Non-pigmented ciliary epithelial cell (primary cell): ENCODE measurements at regions not wholly inside any gene's neighbourhood (a gene's known extent, or its start where the extent isn't known, plus 50 kb on each side); places are given as distances from the start of the nearest gene placed in this dataset.
"Not testable (repeated sequence)": the region's sequence is repeated elsewhere in the genome, so short reads cannot be mapped to it uniquely, and the experiment has no call there.

ENCODE experiments used
- DNase-seq: peaks from one replicate; pipeline ENCODE4 v3.0.0-alpha.2; 2010; ENCODE audit warnings: low read depth

DNA sequence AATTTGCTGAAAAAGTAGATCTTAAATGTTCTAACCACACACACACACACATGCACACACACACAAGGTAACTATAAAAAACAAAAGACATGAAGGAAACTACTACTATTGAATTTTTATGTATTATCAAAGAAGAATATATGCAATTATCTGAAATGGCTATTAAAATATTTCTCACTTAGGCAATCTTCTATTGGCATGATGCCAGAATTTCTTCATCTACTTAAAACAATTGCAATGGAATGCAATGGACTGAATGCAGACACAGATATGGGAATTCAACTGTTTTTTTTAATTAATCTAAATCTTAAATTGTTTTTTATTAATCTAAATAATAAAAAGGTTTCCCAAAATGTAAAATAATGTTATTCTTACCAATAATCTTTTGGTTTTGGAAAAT is 152.6 kb upstream of the SMLR1 start:
- no peak for DNase-seq

DNA sequence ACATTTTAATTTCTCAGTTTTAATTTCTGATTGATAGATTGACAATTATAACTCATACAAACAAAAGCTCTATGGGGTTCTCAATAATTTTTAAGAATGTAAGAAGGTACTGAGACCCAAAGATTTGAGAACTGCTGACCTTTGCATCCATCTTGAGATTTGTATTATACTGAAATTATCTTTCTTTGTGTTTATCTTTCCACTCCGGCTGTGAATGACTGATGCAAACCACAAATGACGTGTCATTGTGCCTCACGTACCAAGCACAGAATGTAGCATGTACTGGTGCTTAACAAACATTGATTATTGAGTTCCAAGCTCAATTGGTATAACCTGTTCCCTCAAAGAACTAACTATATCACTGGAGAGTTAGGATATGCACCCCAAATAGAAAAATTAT is 152.1 kb upstream of the SMLR1 start:
- peak; percentile 70 for DNase-seq

DNA sequence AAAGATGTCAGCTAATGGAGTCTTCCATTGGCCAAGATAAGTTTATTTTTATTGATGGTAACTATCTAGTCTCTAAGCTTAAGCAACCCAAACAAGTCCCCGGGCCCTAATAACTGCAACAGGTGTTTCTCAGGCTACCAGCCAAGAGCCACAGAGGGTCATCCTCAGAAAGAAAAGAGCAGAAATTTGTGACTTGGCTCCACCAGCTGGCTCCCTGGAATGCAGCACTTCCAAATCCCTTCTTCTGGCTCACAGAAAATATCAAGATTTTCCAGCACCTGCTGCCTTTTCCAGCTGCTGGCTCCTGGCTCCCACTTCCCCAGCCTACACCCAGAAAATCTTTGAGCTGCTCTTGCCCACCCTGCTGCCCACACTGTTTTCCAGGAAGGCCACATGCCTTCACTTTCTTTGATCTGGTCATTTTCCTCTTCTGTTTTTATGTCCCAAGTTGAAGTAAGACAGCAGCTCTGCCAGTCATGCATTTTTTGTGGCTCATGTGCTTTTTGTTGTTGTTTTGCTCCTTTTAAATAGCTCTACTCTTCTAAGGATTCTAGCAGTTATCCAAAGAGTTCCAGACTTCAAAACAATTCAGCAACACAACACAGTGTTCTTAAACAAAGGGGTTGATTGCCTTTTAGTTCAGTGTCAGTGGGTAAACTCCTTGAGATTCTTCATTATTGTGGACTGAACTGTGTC is 151.0 kb upstream of the SMLR1 start:
- DNase-seq = no peak

- DNase-seq = no peak
Measured at GRCh38 chr6:130676773-130677144, 150.4 kb upstream of the SMLR1 start.

- no peak for DNase-seq
Measured at GRCh38 chr6:130677312-130677711, 149.9 kb upstream of the SMLR1 start.

GRCh38 chr6:130677766-130678165 is 149.4 kb upstream of the SMLR1 start:
- DNase-seq = no peak

GRCh38 chr6:130679684-130680083 is 147.5 kb upstream of the SMLR1 start:
- DNase-seq = no peak

- DNase-seq = no peak
Measured at GRCh38 chr6:130680116-130680515, 147.1 kb upstream of the SMLR1 start.

DNA sequence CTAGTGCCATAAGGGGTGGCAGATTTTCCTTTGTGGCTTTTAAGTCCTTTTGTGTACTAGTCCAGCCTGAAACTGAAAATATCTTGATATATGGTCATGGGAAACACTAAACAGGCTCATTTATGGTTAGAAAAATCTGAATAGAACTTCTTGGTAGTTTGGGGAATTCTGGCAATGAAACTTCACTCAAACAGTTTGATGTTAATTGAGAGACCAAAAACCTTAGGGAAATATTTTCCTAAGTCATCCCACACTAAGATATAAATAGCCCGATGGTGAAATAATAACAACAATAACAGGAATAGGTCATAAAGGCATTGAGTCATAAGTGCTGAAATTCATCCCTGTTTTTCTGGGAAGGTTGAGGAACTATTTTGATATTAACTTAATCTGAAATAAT is 146.2 kb upstream of the SMLR1 start:
- no peak for DNase-seq

GRCh38 chr6:130682066-130682465 is 145.1 kb upstream of the SMLR1 start:
- no peak for DNase-seq

- no peak for DNase-seq
Measured at GRCh38 chr6:130683761-130684517, 143.3 kb upstream of the SMLR1 start.

- no peak for DNase-seq
Measured at GRCh38 chr6:130692659-130693058, 134.5 kb upstream of the SMLR1 start.

DNA sequence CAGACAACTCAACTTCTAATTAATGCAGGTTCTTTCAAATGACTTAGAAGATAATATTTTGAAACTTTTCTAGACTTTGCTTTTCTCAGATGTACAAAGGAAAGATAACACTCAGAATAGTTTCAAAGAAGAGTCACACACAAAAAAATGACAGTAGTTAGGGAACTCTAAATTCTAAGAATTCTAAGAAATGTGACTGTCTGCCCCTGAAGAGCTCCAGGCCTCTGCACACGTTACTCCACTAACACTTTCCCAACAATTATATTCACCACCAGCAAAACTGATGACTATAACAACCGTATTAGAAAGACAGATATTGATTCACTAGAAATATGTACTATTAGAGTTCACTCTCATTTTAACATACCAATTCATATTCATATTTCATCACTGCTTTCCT is 133.3 kb upstream of the SMLR1 start:
- no peak for DNase-seq

- no peak for DNase-seq
Measured at GRCh38 chr6:130694606-130695005, 132.6 kb upstream of the SMLR1 start.

DNA sequence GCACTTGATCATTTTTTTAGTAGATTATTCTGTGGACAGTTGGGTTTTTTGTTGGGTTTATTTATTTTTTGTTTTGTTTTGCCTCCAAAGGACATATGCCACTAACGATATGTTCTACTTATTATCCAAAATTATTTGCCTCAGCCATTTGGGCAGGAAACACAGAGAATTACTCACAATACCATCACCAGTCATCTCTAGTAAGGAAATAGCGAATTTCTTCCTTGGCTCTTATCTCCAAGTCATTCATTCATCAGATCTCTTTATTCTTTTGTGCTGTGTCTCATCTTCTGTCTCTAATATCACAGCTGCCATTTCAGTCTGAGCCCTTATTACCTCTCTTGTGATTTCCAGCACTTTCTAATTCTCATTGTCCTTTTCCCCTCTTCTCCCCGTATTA is 130.4 kb upstream of the SMLR1 start:
- no peak for DNase-seq

DNA sequence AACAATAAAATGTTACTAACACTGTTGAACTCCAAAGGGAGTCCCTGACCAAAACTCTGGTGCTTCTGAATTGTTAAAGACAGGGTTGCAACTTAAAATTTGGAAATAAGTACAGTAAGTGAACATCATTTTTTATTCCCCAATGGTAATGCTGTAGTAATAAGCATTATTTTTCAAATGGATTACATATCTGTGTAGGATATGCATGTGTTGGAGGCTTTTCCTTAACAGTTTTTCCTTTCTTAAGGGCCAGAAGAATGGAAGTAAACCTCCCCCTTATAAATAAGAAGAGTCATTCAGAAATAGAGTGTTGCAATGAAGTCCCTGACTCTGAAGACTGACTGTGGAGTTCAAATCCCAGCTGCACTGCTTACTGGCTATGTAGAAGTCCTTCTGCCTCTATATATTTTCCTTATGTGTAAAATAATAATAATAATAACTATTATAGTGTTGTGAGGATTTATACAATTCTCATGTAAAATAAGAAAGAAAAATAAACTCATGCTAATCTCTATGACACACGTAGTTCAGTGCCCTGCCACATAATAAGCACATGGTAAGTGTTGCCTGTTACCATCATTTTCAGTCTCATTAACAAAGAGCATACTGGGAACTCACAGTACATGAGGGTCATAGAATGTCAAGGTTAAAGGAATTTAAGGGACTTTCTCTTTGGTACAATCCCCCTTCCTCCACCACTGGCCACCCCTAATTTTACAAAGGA is 129.8 kb upstream of the SMLR1 start:
- DNase-seq = no peak

DNA sequence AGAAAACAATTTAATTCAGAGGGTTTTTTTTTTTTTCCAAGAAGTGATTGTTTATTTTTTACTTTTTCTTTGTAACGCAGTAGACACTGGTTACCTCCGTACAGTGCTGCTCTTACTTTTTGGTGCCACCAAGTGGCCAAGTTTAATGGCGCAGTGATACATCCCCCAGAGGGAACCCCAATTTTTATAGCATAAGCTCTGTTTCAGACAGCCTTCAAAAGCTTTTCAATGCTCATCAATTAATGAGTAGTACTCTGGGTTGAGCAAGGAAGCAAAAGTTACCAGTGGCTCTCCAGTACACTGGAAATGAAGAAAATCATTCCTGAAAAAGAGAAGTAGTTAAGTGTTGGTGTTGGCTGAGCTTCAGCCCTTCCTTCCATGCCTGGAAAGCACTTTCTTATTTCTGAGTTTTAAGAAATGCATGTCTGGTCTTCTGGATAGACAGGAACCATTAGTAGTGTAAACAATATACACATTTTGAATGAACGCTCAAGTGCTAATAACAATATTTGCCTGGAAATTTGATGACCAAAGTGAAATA is 129.1 kb upstream of the SMLR1 start:
- no peak for DNase-seq

DNA sequence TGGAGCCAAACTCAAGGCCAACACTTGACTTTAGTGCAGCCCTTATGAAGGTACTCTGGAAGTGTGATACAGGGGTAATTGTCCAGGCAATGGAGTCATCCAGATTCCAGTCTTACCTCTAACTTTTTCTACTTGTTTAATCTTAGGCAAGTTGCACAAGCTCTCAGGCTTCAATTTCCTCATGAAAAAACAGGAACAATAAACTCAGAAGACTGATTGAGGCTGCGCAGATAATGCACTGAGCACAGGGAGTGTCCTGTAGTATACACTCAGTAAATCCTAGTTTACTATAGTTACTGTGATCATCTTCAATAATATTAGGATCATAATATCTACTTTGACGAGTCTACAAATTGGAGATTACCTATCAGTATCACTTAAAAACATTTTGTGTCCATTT is 127.5 kb upstream of the SMLR1 start:
- no peak for DNase-seq

DNA sequence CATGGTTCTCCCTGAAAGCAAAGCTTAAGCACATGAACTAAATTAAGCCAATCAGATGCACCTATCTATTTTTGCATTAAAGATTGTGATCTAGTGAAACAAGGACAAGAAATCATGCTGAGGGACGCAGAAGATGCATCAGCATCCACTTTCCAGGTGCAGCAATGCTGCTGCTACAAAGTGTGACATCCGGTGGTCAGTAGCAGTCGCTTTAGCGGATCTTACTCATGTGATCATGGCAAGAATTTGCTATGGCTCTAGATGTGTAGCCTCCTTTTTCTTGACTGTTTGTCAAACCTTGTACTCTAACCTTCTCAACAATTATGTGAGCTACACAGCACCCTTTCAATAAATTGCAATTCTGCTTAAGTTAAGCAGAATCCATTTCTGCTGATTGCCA is 126.8 kb upstream of the SMLR1 start:
- DNase-seq = no peak

- no peak for DNase-seq
Measured at GRCh38 chr6:130708338-130708737, 118.9 kb upstream of the SMLR1 start.

- DNase-seq = not testable (repeated sequence)
Measured at GRCh38 chr6:130711641-130712040, 115.6 kb upstream of the SMLR1 start.

- no peak for DNase-seq
Measured at GRCh38 chr6:130713144-130713543, 114.1 kb upstream of the SMLR1 start.

DNA sequence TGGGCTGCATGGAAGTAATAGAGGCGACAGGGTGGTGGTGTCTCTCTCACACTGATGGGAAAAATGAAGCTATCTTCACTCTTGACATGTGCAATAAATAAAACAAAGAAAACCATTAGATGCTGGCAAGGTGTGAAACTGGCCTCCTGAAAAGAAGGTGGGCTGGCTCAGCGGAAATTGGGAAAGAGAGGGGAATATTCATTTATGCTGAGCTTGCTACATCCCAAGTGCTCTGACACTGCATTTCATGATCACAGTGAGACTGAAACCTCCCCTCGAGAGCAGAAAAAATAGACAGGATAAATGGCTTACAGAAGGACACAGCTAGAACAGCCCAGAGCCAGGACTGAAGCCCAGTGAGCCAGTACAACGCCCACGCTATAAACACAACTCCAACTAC is 112.1 kb upstream of the SMLR1 start:
- no peak for DNase-seq
